HG03095 (cell line): ENCODE measurements at regions not wholly inside any gene's neighbourhood (a gene's known extent, or its start where the extent isn't known, plus 50 kb on each side); places are given as distances from the start of the nearest gene placed in this dataset.
"Not testable (repeated sequence)": the region's sequence is repeated elsewhere in the genome, so short reads cannot be mapped to it uniquely, and the experiment has no call there.

Source experiments
- ATAC-seq: cut with Tn5 transposase; IDR thresholded peaks from one replicate; pipeline ENCODE4 v1.9.1; 2021; ENCODE audit warnings: moderate library complexity; ENCODE audit not compliant: unreplicated experiment

DNA sequence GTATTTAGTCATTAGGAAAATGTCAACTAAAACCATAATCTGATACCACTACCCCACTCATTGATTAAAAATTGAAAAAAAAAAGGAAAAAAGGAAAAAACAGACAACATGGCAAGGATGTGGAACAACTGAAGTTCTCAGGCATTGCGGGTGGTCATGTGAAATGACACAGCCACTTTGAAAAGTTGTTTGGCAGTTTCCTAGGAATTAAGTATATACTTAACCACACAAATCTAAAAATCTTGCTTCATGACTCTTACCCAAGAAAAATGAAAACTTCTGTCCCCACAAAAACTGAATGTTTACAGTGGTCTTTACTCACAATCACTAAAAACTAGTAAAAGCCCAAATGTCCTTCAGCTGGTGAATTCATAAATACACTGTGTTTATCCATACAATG is 254.5 kb downstream of the AHR start:
- no peak for ATAC-seq

DNA sequence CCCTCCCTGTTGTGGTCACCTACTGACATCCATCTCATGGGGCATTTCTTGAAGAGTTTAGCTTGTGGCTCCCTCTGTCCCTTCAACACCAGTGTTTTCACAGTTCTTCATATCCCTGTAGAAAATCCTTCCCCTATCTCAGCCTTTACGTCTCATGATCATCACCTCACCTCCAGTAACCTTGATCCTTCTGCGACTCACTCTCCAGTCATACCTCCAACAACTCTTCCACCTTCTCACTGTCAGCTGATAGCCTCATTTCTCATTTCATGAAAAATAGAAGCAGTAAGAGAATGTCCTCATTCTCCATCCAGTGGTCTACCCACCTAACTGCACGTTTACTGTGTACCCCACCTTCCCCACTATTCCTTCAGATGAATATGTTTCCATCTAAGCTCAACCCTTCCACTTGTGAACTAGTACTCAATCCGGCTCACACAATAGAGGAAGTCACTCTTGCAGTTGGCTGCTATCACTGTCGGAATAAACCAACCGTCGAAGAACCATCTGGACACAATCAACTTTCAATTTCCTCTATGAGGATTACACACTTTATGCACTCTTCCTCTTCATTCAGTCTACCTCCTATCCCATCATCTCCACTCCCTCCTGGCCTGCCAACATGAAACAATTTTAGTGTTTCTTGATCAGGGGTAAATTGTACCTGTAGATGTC is 256.0 kb downstream of the AHR start:
- ATAC-seq = no peak

- no peak for ATAC-seq
Measured at GRCh38 chr7:17556247-17556956, 257.9 kb downstream of the AHR start.

DNA sequence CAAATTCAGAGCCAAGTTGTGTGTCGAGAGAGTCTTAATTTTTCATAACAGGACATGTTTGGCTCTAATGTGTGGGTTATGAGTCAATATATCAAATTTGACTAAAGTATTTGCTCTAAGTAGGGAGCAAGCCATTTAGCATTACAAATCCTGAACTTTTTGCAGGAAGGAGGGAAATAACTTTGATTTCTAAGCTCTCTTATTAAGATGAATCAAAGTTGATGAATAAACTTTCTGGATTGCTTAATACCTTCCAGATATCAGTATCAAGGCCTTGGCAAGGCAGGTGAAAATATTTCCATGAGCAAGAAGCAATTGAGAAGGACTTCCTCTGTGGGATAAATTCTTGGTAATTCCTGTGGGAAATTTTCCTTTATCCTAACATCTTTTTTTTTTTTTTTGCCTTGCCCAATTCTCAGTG is 258.8 kb downstream of the AHR start:
- ATAC-seq = no peak

GRCh38 chr7:17558135-17558534 is 259.7 kb downstream of the AHR start:
- no peak for ATAC-seq

DNA sequence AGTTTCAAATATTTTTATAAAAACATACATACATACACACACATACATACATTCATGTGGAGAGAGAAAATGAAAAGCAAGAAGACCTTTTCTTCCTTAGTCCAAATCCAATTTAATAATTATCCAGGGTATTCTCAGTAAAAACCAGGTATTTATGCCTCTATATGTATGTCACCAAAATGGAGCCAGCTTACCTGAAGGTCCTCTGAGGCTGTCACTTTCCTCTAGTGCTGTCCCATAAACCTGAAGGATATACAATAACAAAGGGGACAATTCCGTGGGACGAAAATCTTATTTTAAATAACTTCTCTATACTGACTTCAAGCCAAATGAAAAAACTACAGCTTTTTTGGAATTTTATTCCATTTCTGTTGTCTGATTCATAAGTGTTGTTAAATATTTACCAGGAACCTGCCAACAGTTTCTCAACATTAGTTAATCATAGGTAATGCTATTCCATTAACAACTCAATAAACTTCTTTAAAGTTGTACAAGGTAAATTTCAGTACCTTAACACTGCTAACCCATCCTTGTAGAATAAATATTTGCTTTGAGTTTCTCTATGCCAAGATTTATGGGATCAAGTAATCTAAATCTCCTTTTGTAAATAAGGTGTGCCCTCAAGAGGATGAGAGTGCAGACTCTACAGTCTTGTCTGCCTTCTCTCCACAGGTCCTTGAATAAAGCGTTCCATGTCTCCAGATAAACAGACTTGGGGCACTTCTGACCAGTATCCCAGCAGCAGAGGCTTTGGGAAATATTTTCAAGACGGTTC is 260.3 kb downstream of the AHR start:
- no peak for ATAC-seq

- no peak for ATAC-seq
Measured at GRCh38 chr7:17559388-17559787, 260.9 kb downstream of the AHR start.

DNA sequence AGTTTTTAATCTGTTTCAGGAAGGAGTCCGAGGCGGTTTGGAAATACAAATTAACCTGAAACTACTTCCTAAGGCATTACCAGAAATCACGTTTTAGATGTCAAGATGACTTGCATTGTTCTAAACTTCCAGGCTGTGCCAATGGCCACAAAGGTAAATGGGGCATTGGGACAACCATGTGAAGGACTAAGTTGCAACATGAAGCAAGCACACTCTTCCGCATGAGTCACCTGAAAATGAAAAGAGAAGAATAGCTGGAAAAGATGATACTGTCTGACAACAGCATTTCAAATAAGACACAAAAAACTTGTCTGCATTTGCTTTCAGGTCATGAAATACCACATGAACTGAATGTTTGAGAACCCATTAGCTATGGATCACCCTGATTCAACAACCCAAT is 262.1 kb downstream of the AHR start:
- ATAC-seq = no peak

DNA sequence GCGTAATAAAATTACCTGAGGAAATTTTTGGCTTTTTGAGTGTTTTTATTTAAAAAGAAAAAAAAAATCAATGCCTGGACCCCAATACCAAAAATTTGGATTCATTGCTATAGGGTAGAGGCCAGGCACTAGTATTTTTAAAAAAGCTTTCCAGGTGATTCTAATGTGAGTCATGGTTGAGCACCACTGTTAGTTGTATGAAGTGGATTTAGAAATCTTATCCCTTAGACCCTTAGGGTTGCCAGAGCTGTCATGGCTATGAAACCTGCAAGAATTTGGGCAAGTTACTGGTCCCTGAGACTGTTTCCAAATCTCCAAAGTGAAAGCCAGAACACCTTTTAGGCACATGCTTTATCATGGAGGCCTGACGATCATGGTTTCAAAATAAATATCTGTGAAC is 262.5 kb downstream of the AHR start:
- no peak for ATAC-seq

DNA sequence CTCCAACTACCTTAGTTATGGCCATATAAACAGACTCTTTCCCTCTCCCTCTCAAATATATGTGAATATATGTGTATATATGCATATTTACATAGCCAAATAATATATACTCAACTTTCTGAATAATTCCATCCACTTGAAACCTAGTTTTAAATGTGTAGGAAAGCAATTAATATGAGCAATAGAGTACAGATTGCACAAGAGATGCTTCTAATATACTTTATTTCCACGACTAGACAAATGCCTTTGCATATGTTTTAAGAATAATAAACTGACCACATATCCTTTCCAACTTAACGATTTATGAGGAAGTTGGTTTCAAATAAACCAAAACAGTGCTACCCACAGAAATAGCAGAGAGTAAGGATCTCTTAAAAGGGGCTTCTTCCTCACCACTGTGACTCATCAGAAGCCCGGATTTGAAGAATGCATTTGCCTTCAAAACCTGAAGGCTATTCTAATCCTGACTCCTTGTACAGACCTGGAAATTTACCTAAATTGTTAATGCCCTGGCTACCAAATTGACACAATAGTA is 266.3 kb downstream of the AHR start:
- ATAC-seq = no peak

DNA sequence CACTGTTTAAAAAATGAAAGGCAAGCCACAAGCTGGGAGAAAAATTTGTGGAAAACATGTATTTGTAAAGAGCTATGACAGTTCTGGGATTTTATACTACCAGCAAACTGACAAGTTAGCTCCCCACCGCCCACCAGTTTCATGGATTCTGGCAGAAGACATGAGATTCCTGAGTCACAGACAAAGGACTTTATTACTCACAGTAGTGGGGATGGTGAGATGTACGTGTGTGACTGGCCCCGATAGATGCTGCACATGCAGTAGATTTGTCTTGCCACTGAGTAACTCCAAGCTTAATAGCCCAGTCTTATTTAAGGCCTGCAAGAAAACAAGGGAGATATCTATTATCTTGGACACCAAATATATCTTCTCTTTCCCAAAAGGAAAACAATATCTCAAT is 281.7 kb downstream of the AHR start:
- ATAC-seq = no peak

GRCh38 chr7:17580856-17581255 is 282.4 kb downstream of the AHR start:
- ATAC-seq = no peak

GRCh38 chr7:17581301-17581700 is 282.8 kb downstream of the AHR start:
- no peak for ATAC-seq

DNA sequence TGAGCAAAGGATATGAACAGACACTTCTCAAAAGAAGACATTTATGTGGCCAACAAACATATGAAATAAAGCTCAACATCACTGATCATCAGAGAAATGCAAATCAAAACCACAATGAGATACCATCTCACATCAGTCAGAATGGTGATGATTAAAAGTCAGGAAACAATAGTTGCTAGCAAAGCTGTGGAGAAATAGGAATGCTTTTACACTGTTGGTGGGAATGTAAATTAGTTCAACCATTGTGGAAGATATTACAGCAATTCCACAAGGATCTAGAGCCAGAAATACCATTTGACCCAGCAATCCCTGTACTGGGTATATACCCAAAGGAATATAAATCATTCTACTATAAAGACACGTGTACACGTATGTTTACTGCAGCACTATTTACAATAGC is 284.2 kb downstream of the AHR start:
- ATAC-seq = not testable (repeated sequence)

GRCh38 chr7:17583786-17584185 is 285.3 kb downstream of the AHR start:
- no peak for ATAC-seq

- no peak for ATAC-seq
Measured at GRCh38 chr7:17584822-17585221, 286.4 kb downstream of the AHR start.

DNA sequence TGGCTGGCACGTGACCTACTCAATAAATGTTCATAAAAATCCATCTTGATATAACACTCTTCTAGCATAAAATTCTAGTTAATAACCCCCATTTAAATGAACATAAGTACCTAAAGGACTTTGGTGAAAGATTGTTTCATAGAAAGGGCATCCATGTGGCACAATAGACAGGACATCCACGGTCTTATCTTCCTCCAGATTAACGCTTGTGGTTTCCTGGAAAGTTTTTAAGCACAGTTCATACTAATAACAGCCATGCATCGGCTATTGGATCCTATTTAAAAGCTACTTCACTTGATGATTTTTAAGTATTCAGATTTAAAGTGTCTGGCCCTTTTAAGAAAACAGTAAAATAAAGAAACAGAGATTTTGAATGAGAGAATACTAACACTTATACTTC is 288.3 kb downstream of the AHR start:
- no peak for ATAC-seq

GRCh38 chr7:17588730-17589129 is 290.3 kb downstream of the AHR start:
- no peak for ATAC-seq

DNA sequence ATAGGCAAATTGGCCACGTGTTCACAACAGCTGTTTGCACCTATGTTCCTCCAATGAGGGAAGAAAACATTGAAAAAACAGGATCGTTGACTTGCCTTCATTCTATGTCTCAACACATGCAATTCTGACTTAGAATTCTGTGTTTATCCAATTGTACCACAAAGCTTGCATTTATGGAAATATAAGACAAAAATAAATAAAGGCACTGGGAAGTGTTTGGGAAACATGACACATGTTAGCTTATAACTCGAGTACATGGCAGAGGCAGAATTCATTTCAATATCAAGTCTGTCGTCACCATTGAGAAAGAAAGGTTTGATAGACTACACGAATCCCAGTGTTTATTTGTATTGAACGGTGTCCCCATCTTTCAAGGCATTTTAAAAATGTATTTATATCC is 291.2 kb downstream of the AHR start:
- no peak for ATAC-seq

GRCh38 chr7:17590221-17590620 is 291.8 kb downstream of the AHR start:
- ATAC-seq = no peak

DNA sequence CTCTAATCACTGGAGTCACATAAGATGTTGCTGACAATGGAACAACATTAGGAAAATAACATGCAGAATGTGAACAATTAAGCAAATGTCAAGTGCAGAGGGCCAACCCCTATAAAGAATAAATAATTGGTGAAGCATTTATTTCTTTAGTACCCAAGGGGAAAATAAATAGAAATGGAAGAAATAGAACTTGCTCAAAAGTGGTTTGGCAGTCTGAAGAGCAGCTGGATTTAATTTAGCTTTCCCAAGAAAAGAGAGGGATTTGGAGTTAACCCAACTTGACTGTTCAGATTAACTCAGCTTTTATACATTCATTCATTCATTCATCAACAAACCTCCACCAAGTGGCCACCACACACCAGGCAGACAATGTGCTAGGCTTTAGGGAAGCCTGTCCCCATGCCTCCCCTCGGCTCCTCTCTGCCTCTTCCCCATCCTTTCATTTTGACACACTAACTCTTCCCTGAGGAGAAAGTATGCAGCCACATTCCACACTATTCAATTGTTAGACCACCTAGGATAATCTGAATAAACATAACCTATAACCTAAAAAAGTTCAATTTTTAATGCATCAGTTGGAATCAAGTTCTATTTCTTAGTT is 295.5 kb downstream of the AHR start:
- no peak for ATAC-seq
